OCI-LY7 (cell line): ENCODE measurements at regions not wholly inside any gene's neighbourhood (a gene's known extent, or its start where the extent isn't known, plus 50 kb on each side); places are given as distances from the start of the nearest gene placed in this dataset.

Source experiments
- BruUV-seq: library from RNA; stranded (reverse); fragments of 400-500 nt; replicated peaks from 2 replicates; lab custom pipeline; 2021; lab: Mats Ljungman, UMichigan
- CTCF ChIA-PET: fragments of 300-600 bp; sonication (Branson Sonifier 250); formaldehyde crosslinking; loops from one replicate; lab custom pipeline; 2022; ENCODE audit warnings: antibody characterized with exemption; ENCODE audit not compliant: unreplicated experiment; lab: Charles Lee
- POLR2A ChIA-PET: fragments of 300-600 bp; sonication (Branson Sonifier 250); formaldehyde crosslinking; loops from one replicate; lab custom pipeline; 2022; ENCODE audit warnings: antibody characterized with exemption; lab: Charles Lee
- DNase-seq: peaks from one replicate; pipeline ENCODE4 v3.0.0-alpha.2; 2015; ENCODE audit warnings: low spot score
- H2AFZ ChIP-seq: fragments of 200-600 bp; sonication (generic), shearing (Covaris generic); 2 replicates; pipeline ENCODE4 v1.6.1; 2014; ENCODE audit warnings: mild to moderate bottlenecking, antibody characterized with exemption, low read length, moderate library complexity
- H3K27ac ChIP-seq: fragments of 200-600 bp; sonication (generic); 2 replicates; pipeline ENCODE4 v1.5.1; 2014; ENCODE audit warnings: mixed run types, low read depth, mild to moderate bottlenecking, moderate library complexity, low read length, inconsistent platforms; ENCODE audit not compliant: poor library complexity, severe bottlenecking
- H3K36me3 ChIP-seq: fragments of 200-600 bp; sonication (generic); 2 replicates; pipeline ENCODE4 v1.6.1; 2014; ENCODE audit warnings: mild to moderate bottlenecking, antibody characterized with exemption, low read length, moderate library complexity, mixed read lengths; ENCODE audit not compliant: insufficient read depth
- H3K4me1 ChIP-seq: fragments of 200-600 bp; sonication (generic); 2 replicates; pipeline ENCODE4 v1.5.1; 2014; ENCODE audit warnings: mild to moderate bottlenecking, low read length; ENCODE audit not compliant: insufficient read depth, poor library complexity, severe bottlenecking
- H3K4me2 ChIP-seq: fragments of 200-600 bp; sonication (generic); 2 replicates; pipeline ENCODE4 v1.6.1; 2014; ENCODE audit warnings: mild to moderate bottlenecking, low read length
- H3K4me3 ChIP-seq: fragments of 200-600 bp; sonication (generic); 2 replicates; pipeline ENCODE4 v1.5.1; 2014; ENCODE audit warnings: mild to moderate bottlenecking, low read depth, low read length; ENCODE audit not compliant: poor library complexity, severe bottlenecking
- H3K79me2 ChIP-seq: fragments of 200-600 bp; sonication (generic); 2 replicates; pipeline ENCODE4 v1.6.1; 2016; ENCODE audit warnings: low read depth, mild to moderate bottlenecking, low read length, moderate library complexity, mixed read lengths; ENCODE audit not compliant: insufficient read depth
- H3K9me2 ChIP-seq: fragments of 200-600 bp; sonication (generic); 2 replicates; pipeline ENCODE4 v1.6.1; 2016; ENCODE audit warnings: mild to moderate bottlenecking, low read length, mixed read lengths; ENCODE audit not compliant: insufficient read depth
- H3K9me3 ChIP-seq: fragments of 200-600 bp; sonication (generic); 2 replicates; pipeline ENCODE4 v1.6.1; 2014; ENCODE audit warnings: mild to moderate bottlenecking, mixed run types, low read length, mixed read lengths
- H4K20me1 ChIP-seq: fragments of 200-600 bp; sonication (generic); 2 replicates; pipeline ENCODE4 v1.6.1; 2014; ENCODE audit warnings: mild to moderate bottlenecking, antibody characterized with exemption, low read length, moderate library complexity, mixed read lengths; ENCODE audit not compliant: insufficient read depth
- CTCF ChIP-seq: fragments of 200-600 bp; sonication (generic); conservative IDR thresholded peaks from 2 replicates; pipeline ENCODE4 v1.5.1; 2014; ENCODE audit warnings: mild to moderate bottlenecking, antibody characterized with exemption, low read length, moderate library complexity, mixed read lengths
- EZH2phosphoT487 ChIP-seq: fragments of 200-600 bp; sonication (generic); IDR thresholded peaks from 2 replicates; pipeline ENCODE4 v1.6.1; 2018; ENCODE audit warnings: low read depth, borderline replicate concordance, mild to moderate bottlenecking, mixed run types, antibody characterized with exemption, low read length, moderate library complexity, mixed read lengths
- intact Hi-C: fragments of 100-400 bp; cut with micrococcal nuclease; formaldehyde crosslinking; loops from one replicate; pipeline ENCODE4 v1.10.0; 2022; ENCODE audit not compliant: unreplicated experiment

- Histone ChIP-seq H3K4me3 (no peak overlapping the region), H3K9me3 (no peaks in the 10 kb centered on the region), H3K36me3 (no peaks in the 10 kb centered on the region), H3K9me2 (no peaks in the 10 kb centered on the region), H3K4me2 (no peak overlapping the region), H2AFZ (no peak overlapping the region), H3K79me2 (no peaks in the 10 kb centered on the region), H3K4me1 (no peaks in the 10 kb centered on the region), H4K20me1 (no peaks in the 10 kb centered on the region), H3K27ac (no peak overlapping the region)
- no peak for DNase-seq
- ChIA-PET POLR2A (interaction anchor here (0.8 to 1.0 kb wide), 2 partner anchors 12 to 21 kb away, joined by 3 read pairs; no protein-coding TSS in a partner anchor), CTCF (no interaction called here)
- no TSS peak for BruUV-seq
- TF ChIP-seq CTCF (no peak), EZH2phosphoT487 (no peak)
- intact Hi-C loops = no loop called here
These were observed 601.3 kb upstream of the MIR17HG start for GRCh38 chr13:90746230-90746629.

- Histone ChIP-seq H3K79me2 (no peaks in the 10 kb centered on the region), H3K9me2 (no peaks in the 10 kb centered on the region), H3K36me3 (no peaks in the 10 kb centered on the region), H3K9me3 (no peaks in the 10 kb centered on the region), H3K27ac (no peak overlapping the region), H2AFZ (no peak overlapping the region), H3K4me2 (no peak overlapping the region), H4K20me1 (no peaks in the 10 kb centered on the region), H3K4me1 (no peaks in the 10 kb centered on the region), H3K4me3 (no peak overlapping the region)
- POLR2A ChIA-PET = interaction anchor here (2.3 kb wide), 1 partner anchor 10 kb away, joined by 6 read pairs; no protein-coding TSS in a partner anchor
- no peak for DNase-seq
- CTCF ChIA-PET = no interaction called here
- TF ChIP-seq EZH2phosphoT487 (no peak), CTCF (no peak)
- no TSS peak for BruUV-seq
- intact Hi-C loops = no loop called here
These were observed 597.5 kb upstream of the MIR17HG start for GRCh38 chr13:90750021-90750420.

GRCh38 chr13:90751026-90751425 is 596.5 kb upstream of the MIR17HG start:
- intact Hi-C loops = no loop called here
- H3K4me3 ChIP-seq = no peak overlapping the region
- H3K79me2 ChIP-seq = no peaks in the 10 kb centered on the region
- no peaks in the 10 kb centered on the region for H3K36me3 ChIP-seq
- H3K27ac ChIP-seq = no peak overlapping the region
- H3K4me1 ChIP-seq = no peaks in the 10 kb centered on the region
- TF ChIP-seq CTCF (no peak), EZH2phosphoT487 (no peak)
- H3K4me2 ChIP-seq = no peak overlapping the region
- H3K9me3 ChIP-seq = no peaks in the 10 kb centered on the region
- ChIA-PET CTCF (interaction anchor here (0.5 kb wide), 1 partner anchor 17 kb away, joined by 3 read pairs; no protein-coding TSS in a partner anchor), POLR2A (interaction anchor here (0.7 kb wide), 1 partner anchor 670 kb away, joined by 3 read pairs; no protein-coding TSS in a partner anchor)
- BruUV-seq = no TSS peak
- DNase-seq = no peak
- no peaks in the 10 kb centered on the region for H3K9me2 ChIP-seq
- H4K20me1 ChIP-seq = no peaks in the 10 kb centered on the region
- H2AFZ ChIP-seq = no peak overlapping the region
